Lower leg skin (tissue), 3 donors: ENCODE measurements at regions not wholly inside any gene's neighbourhood (a gene's known extent, or its start where the extent isn't known, plus 50 kb on each side); places are given as distances from the start of the nearest gene placed in this dataset.

Experiments
- CTCF ChIP-seq, 3 donors: fragments of 450-650 bp; IDR thresholded peaks; one replicate each; pipeline ENCODE4 v1.5.1; 2016; ENCODE audit warnings: antibody characterized with exemption in 3 of 3, mild to moderate bottlenecking in 3 of 3, moderate library complexity in 2 of 3
- POLR2A ChIP-seq, 2 donors: fragments of 450-650 bp; IDR thresholded peaks; one replicate each; pipeline ENCODE4 v1.6.1; 2016 to 2017; ENCODE audit warnings: antibody characterized with exemption in 2 of 2, mild to moderate bottlenecking in 1 of 2, moderate library complexity in 1 of 2

DNA sequence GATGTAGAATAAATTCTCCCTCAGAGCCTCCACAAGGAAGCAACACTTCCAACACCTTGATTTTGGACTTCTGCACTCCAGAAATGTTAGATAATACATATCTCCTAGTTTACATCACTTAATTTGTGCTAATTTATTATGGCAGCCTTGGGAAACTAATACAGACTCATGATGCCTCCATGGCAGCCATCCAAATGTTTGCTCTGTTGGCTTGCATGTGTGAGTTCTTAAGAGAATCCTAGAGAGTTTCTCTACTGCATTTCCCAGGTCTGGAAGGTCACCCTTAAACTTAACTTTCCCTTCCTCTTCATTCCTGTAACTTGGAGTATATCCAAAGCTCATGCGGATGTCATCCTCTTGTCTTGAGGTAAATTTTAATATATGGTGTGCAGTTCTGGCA lies 956.1 kb downstream of the ADGRL3 start:
- no peak for TF ChIP-seq CTCF (IDR thresholded peaks at IDR 0.05)
- TF ChIP-seq POLR2A (IDR thresholded peaks at IDR 0.05) = no peak
